Mammary epithelial cell (primary cell): ENCODE measurements at regions not wholly inside any gene's neighbourhood (a gene's known extent, or its start where the extent isn't known, plus 50 kb on each side); places are given as distances from the start of the nearest gene placed in this dataset.

Experiments used
- CTCF ChIP-seq, 2 donors: IDR thresholded peaks in 1 of 2; conservative IDR thresholded peaks in 1 of 2; 2 replicates each; pipeline ENCODE4 v1.5.1; 2011 to 2012; ENCODE audit warnings: inconsistent platforms in 2 of 2, low read length in 2 of 2, mild to moderate bottlenecking in 2 of 2, control low read depth in 1 of 2, low read depth in 1 of 2; ENCODE audit not compliant: insufficient read depth in 1 of 2; ENCODE audit errors: extremely low read depth in 1 of 2
- EZH2 ChIP-seq: IDR thresholded peaks from 2 replicates; pipeline ENCODE4 v1.6.1; 2012; ENCODE audit warnings: low read length, inconsistent platforms, borderline replicate concordance

DNA sequence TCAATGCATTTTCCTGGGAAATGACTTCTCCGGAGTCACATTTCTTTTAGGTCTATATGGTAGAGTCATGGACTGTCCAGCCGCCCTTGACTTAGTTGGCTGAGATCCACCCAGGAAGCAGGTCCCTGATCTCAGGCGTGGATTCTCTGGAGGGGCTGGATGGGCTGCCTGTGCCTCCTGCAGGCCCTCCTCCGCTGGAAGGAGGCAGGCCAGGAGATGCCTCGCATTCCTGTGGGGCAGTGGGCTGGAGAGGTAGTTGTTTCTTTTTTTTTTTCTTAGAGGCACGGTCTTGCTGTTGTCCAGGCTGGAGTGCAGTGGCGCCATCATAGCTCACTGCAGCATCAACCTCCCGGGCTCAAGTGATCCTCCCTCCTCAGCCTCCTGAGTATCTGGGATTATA is 129.0 kb upstream of the MYCN start:
- TF ChIP-seq CTCF (conservative IDR thresholded peaks at IDR 0.05 in 1 of 2, IDR thresholded peaks at IDR 0.05 in 1 of 2; ENCODE audit: extremely low read depth in 1 of 2, insufficient read depth in 1 of 2, low read depth in 1 of 2, low read length in 2 of 2) (no peak), EZH2 (no peak)
